ENCODE measurements at regions not wholly inside any gene's neighbourhood (a gene's known extent, or its start where the extent isn't known, plus 50 kb on each side); places are given as distances from the start of the nearest gene placed in this dataset.

GRCh38 chr21:41048623-41049022 is 119.3 kb upstream of the BACE2 start:
- no peak for DNase-seq

GRCh38 chr21:41052820-41053555 is 115.0 kb upstream of the BACE2 start:
- no peak for DNase-seq

- DNase-seq, result no peak
These were observed 113.9 kb upstream of the BACE2 start for GRCh38 chr21:41054018-41054578.

- DNase-seq, result no peak
These were observed 112.7 kb upstream of the BACE2 start for GRCh38 chr21:41055266-41055665.

- DNase-seq, result no peak
These were observed 108.1 kb upstream of the BACE2 start for GRCh38 chr21:41059871-41060270.

GRCh38 chr21:41061701-41062100 is 106.3 kb upstream of the BACE2 start:
- DNase-seq, result no peak

GRCh38 chr21:41064334-41064791 is 103.6 kb upstream of the BACE2 start:
- no peak for DNase-seq

- DNase-seq, result no peak
These were observed 103.0 kb upstream of the BACE2 start for GRCh38 chr21:41064951-41065350.

GRCh38 chr21:41065539-41065938 is 102.4 kb upstream of the BACE2 start:
- no peak for DNase-seq

- no peak for DNase-seq
These were observed 101.6 kb upstream of the BACE2 start for GRCh38 chr21:41066086-41066938.

GRCh38 chr21:41067709-41068108 is 100.3 kb upstream of the BACE2 start:
- no peak for DNase-seq

- DNase-seq, result no peak
These were observed 99.5 kb upstream of the BACE2 start for GRCh38 chr21:41068496-41068895.

GRCh38 chr21:41068967-41069642 is 98.9 kb upstream of the BACE2 start:
- DNase-seq, result peak; percentile 44

- DNase-seq, result no peak
These were observed 97.7 kb upstream of the BACE2 start for GRCh38 chr21:41070284-41070683.

GRCh38 chr21:41071258-41072171 is 96.4 kb upstream of the BACE2 start:
- no peak for DNase-seq

GRCh38 chr21:41073558-41073957 is 94.4 kb upstream of the BACE2 start:
- no peak for DNase-seq

GRCh38 chr21:41074396-41075184 is 93.4 kb upstream of the BACE2 start:
- no peak for DNase-seq

- no peak for DNase-seq
These were observed 92.3 kb upstream of the BACE2 start for GRCh38 chr21:41075656-41076055.

- DNase-seq, result no peak
These were observed 91.9 kb upstream of the BACE2 start for GRCh38 chr21:41076064-41076463.

GRCh38 chr21:41079159-41079558 is 88.8 kb upstream of the BACE2 start:
- no peak for DNase-seq

GRCh38 chr21:41080485-41081121 is 87.4 kb upstream of the BACE2 start:
- DNase-seq, result no peak

All from activated gamma-delta T cell treated with Interleukin-2 at 50 U/mL for 16 hours (primary cell).